GM18868 (cell line): ENCODE measurements at regions not wholly inside any gene's neighbourhood (a gene's known extent, or its start where the extent isn't known, plus 50 kb on each side); places are given as distances from the start of the nearest gene placed in this dataset.
A peak's percentile ranks its signal among the peaks of the same experiment; 100 is the strongest.
"Not testable (repeated sequence)": the region's sequence is repeated elsewhere in the genome, so short reads cannot be mapped to it uniquely, and the experiment has no call there.

Experiments used
- ATAC-seq: cut with Tn5 transposase; IDR thresholded peaks from one replicate; pipeline ENCODE4 v1.9.1; 2021; ENCODE audit warnings: mild to moderate bottlenecking, moderate library complexity; ENCODE audit not compliant: unreplicated experiment

DNA sequence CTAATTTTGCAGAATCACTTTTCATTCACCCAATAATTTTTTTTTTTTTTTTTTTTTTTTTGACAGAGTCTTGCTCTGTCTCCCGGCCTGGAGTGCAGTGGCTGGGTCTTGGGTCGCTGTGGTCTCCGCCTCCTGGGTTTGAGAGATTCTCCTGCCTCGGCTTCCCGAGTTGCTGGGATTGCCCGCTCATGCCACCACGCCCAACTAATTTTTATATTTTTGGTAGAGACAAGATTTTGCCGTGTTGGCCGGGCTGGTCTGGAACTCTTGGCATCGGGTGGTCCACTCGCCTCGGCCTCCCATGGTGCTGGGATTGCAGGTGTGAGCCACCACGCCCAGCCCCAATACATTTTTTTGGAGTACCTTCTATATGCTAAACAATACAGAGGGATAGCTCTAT, 1120.0 kb upstream of the ATXN8OS start:
- ATAC-seq: no peak

DNA sequence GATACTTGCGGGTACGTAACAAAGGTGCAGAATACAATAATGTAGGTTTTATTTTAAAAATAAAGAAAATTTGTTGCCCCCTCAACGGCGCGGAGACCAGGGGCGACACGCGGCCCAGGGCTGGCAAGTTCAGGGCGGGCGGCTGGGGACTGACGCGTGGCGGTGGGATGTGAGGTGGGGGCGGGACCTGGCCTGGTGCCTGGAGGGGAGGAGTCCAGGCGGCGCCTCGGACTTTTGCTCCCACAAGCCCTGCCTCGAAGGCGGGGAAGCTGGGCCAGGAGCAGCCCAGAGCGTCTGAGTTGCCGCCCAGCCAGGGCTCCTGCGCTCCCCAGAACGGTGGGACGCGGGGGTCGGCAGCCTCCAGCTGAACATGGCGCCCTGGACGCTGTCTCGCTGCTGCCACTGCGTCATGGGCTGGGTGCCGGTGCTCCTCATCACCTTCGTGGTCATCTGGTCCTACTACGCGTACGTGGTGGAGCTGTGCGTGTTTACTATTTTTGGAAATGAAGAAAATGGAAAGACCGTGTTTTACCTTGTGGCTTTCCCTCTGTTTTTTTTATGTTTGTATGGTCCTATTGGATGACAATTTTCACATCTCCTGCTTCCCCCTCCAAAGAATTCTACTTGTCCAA, 1122.8 kb upstream of the ATXN8OS start:
- ATAC-seq: no peak

DNA sequence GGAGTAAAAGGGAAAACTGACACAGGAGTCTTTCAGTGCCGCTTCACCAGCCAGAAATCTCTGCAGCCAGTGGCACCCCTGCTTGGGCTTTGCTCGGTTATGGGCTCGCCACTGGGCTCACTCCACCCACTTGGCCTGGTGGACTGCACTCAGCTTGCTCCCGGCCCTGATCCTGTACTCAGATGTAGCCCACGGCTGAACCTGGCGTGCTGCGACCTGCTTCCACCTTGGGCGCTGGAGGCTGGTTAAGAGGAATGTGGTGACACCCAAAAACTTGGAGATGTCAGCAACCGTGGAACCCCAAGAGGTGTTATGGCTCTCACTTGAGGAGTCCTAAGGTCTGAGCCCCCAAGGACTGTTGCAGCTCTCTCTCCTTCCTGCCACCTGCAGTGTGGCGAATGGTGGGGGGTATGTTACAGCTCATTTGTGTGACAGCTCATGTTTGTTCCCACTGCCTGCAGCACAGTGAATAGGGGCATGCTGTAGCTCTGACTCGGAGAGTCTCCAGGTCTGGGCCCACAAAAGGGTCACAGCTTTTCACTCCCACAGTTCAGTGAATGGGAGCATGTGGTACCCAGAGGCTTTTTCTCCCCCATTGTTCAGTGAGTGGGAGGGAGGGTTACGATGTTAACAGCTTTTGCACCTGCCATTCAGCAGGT, 1124.5 kb upstream of the ATXN8OS start:
- ATAC-seq: no peak

DNA sequence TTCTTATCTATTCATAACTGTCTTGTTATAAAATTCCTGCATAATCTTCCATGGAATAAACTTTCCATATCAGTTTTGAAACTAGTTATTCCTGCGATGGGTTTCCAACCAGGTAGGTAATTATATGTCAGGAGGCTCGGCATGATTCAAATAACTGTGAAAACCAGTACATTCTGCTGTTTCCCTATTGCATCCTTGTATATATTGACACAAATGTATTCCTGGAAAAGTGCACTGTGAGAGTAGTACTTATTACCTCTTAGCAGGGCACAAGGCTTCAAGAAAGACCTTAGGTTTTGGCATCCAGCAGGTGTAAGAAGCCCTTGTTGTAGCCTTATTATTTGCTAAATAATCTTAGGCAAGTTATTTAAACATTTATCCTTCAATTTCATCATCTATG, 1131.3 kb upstream of the ATXN8OS start:
- ATAC-seq: no peak

DNA sequence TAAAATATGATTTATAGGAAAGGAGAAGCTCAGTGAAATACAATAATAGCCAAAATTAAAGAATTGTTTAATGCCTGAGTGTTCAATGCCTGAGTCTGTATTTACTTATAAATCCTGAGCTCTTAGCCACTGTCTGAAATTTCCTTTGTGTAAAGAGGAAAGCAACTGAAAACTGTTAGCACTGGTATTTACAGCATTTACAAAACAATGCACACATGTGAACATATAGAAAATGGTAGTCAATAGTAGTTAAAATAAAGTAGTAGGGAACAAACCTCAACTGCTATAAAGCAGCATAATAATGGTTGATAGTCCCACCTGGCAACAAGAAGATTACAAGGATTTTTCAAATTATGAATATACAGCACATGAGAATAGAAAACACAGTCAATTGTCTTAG, 1137.1 kb upstream of the ATXN8OS start:
- no peak for ATAC-seq

DNA sequence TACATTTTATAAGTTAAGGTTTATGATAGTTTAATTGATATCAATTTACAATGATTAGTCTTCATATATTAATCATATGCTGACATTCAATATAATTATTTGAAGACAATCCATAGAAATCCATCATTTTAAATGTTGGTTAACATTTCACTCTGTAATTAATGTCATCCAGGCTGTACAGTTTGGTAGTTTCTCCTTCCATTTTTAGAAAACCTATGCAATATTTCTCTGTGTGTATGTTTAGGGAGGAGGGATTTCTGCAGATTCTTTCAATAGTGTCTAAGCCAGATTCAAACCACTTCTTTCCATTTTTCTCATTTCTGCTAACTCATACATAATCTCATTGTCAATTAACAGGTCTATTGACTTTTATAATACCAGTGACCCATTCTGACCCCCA, 1159.0 kb upstream of the ATXN8OS start:
- no peak for ATAC-seq

DNA sequence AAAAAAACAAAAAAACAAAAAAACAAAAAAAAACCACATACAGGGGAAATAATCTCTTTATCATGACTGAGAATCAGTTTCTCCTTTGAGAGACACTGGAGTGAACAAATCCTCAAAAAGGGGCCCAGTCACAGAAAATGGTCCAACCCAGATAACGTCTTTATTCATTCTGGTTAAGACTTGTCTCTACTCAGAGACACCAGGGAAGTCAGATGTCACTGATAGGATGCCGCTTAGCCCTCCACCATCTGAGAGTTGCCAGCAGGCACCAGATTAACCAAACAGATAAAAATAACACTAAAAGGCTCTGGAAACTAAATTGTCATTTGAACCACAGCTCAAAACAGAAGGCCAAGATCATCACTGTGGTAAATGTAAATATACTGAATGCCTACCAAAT, 1163.4 kb upstream of the ATXN8OS start:
- ATAC-seq: no peak

DNA sequence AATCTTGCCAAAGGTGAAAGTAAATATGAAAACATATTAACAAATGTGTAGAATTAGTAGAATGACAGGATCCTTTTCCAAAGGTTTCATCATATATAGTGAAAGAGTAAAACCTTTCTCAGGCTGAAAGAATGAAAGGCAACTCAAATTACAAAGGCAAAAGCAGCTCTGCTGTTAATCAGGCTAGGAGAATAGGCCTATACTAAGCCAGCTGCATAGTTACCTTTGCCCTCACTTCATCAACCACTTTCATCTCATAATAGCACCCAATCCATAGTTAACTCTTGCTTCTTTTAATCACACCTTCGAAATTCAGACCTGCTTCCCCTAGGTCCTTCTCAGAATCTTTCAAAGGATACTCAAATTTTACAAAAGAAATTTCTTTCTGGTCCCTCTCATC, 1167.6 kb upstream of the ATXN8OS start:
- no peak for ATAC-seq

DNA sequence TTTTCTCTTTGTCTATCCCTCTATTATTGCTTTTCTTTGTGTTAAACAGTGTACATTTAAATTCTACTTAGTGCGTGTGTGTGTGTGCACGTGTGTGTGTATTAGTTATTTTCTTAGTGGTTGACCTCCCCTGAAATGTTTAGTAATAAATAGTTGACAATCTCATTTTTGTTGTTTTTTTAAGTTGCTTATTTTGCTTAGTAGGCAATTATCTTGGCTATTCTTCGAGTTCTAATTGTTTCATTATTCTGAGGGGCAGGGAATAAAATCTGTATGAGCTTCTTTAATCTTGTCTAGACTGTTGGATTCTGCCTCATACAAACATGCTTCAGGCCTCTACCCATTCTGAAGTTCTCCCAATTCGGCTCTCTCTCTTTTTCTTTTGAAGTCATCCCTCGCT, 1169.0 kb upstream of the ATXN8OS start:
- ATAC-seq: no peak

DNA sequence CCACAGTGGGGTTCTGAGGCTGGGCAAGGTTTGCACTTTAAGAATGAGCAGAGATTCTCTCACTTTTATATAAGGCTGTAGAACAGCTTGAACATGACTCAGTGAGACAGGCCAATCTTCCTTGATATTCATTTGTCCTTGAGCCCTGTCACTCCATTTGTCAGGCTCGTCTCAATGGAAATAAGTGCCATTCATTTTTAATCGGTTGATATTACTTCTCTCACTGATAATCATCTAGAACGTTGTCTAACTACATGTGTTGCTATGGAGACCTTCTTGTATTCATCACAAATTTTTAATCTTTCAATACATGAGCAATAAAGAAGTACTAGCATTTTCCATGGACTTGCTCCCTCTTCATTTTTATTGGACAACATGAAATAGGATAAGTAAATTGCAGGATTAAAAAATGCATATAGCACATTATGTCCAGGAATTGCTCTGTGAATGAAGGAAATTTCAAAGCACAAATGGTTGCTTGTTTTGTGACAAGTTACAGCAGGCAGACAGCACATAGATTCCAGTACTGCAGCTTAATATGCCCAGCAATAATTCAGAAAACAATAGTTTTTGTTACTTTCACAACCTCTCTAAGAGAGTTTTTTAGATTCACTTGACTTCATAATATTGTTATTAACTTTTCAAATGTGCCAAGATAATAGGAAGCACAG, 1178.4 kb upstream of the ATXN8OS start:
- ATAC-seq: no peak

DNA sequence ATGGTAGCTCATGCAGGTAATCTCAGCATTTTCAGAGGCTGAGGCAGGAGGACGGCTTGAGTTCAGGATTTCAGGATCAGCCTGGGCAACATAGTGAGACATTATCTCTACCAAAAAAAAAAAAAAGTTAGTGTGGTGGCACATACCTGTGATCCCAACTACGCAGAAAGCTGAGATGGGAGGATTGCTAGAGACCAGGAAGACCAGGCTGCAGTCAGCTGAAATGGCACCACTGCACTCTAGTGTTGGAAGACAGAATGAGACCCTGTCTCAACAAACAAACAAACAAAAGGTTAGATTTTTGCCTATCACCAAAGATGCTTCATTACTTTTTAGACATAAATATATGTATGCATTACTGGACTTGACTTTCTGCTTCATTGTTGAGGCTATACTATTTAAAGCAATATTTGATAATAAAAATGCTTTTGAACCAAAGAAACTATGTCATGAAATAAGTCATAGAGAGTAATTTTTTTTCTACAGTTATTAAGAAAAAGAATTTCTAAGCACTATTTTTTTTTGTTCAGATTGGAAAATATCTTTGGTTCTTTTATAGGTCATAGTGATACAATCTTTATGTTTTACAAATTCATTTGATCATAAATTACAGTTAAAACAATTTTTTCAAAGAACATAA, 1180.1 kb upstream of the ATXN8OS start:
- peak; percentile 80 for ATAC-seq

DNA sequence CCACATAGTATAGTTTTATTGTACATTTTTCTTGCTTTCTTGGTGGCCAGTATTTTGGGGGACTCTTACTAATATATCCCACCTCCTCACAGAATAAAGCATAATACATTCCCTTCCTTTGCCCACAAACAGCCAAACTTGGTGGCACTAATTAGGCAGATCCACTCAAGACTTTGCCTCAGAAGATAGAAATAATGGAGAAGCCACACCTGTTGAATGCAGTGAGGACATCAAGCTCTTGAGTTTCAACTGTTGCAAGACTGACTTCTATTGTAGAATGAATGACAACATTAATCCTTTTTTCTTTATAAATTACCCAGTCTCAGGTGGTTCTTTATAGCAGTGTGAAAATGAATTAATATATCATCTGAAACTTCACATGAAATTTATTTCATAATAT, 1183.6 kb upstream of the ATXN8OS start:
- ATAC-seq: no peak

DNA sequence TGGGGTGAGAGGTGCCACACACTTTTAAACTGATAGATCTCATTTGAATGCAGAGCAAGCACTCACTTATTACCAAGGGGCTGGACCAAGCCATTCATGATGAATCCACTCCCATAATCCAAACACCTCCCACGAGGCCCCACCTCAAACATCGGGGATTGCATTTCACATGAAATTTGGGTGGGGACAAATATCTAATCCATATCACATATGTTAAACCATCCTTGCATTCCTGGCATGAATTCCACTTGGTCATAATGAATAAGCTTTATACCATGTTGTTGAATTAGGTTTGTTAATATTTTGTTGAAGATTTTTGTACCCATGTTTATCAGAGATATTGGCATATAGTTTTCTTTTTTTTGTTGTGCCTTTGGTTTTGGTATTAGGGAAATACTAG, 1198.7 kb upstream of the ATXN8OS start:
- no peak for ATAC-seq

DNA sequence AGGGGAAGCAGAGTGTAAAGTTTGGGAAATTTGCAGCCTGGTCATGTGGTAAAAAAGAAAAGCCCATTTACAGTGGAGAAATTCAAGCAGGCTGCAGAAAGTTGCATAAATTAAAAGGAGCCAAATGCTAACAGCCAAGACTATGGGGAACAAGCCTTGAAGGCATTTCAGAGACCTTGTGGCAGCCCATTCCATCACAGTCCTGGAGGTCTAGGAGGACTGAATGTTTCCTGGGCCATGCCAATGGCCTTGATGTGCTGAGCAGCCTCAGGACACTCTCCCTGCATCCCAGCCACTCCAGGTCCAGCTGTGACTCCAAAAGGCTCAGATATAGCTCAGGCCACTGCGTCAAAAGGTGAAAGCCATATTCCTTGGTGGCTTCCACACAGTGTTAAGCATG, 1202.4 kb upstream of the ATXN8OS start:
- ATAC-seq: no peak

DNA sequence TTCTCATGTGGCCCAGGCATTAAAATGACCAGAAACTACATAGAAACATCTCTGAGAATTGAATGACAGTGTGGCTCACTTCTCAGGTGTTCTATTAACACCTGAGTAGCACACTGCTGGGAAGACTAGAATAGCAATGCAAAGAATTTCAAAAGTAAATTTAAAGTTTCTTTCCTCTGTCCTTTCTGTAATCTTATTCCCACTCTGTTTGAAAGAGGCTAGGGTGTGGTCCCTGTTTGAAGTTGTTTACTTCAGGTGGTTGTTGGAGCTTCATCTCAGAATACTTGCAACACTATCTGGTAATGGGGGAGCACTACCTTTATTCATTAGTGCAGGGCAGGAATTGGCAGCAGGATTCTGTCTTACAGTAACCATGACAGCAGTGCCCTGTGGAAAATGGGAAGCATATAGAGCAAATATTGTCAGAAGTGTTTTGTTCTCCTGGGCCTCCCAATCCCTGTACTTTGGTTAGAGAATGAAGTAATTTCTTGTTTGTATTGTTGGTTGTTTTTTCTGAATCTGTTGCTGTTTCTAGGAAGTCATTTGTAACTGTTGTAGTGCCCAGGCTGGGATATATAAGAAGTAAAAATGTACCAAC, 1210.2 kb upstream of the ATXN8OS start:
- ATAC-seq: no peak

DNA sequence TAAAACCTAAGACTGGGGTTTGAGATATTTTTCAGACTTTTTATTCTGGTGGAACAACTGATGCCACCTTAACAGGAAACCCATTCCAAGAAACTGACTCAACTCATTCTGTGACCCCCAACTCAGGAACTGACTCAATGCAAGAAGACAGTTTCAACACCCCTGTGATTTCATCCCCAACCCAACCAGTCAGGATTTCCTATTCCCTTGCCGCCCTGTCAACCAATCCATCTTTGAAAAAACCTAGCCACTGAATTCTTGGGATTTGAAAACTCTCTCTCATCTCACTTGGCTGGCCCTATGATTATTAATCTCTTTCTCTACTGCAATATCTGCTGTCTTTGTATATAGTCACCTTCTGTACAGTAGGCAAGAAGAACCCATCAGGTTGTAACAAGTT, 1211.9 kb upstream of the ATXN8OS start:
- no peak for ATAC-seq

DNA sequence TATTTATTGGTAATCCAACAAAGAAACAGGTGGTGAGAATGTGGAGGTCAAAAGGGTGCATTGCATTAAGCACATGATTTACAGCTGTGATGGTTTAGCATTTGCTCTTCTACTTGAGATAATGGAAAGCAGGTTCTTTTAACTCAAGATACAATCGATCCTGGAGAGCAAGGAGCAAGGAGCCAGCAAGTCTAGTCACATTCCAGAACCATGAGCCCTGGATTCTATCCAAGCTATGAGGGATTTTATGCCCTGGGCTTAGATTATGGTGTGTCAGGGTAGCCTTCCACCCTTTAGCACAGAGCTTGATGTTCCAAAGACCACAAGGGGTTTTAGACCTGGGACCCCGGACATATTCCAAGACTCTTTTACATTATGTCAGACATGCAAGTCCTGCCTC, 1213.9 kb upstream of the ATXN8OS start:
- ATAC-seq: not testable (repeated sequence)

DNA sequence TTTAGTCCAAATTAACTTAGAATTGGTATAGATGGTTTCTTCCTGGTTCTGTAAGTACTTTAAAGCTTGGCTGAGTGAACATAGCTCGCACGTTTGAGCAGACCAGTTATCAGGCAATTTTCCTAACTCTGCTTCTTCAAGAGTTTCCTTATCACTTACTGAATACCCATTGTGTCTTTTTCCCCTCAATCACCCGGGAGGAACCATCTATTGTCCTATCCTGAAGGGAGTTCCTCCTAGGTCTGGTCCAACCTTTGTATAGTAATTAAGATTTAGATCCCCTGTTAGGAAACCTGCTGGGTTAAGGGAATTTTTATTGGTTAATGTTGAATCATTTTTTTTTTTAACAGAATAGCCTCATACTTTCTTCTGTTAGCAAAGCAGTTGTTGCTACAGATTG, 1215.0 kb upstream of the ATXN8OS start:
- not testable (repeated sequence) for ATAC-seq

DNA sequence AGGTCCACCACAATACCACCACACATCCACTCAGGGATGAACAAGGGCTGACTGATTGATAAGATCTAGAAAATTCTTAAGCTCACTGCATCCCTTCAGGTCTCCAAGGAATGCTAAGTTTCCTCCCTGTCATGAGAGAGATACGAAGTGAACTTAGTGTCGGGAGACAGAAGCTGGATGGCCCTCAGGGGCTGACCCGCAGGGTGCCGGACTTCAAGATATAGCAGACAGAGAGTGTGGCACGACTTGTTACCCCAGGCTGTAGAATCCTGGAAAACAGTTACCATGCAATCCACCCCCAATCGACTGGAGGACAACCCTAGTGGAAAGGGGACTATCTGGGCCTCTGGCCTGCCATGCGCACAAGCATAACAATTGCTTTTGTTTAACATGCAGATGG, 1217.5 kb upstream of the ATXN8OS start:
- not testable (repeated sequence) for ATAC-seq

DNA sequence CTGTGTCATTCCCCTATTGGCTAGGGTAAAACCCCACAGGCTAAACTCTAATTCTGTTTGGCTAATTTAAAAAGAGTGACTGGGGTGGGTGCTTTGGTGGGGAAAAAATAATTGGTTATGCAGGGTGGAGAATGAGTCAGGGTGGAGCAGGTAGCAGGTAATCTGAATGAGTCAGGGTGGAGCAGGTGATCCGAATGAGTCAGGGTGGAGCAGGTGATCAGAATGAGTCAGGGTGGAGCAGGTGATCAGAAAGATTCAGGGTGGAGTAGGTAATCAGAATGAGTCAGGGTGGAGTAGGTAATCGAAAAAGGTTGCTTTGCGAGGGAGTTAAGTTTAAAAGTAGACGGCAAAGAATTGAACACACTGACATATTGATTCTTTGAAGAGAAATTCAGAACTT, 1218.8 kb upstream of the ATXN8OS start:
- ATAC-seq: no peak

DNA sequence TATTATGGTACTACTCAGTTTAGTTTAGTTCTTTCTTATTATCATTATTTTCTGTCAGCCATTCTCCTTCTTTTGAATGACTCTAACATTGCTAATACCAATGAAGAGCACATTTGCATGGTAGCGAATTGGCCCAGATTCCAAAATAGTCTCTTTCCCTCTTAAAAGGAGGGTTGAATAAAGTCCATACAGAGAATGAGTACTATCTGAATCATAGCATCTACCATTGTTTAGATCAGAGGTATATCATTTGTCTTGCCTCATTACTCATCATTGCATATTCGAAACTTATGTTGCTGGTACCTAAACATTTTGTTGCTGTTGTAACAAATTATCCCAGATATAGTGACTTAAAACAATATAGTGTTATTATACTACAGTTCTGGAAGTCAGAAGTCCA, 1235.3 kb upstream of the ATXN8OS start:
- ATAC-seq: no peak

DNA sequence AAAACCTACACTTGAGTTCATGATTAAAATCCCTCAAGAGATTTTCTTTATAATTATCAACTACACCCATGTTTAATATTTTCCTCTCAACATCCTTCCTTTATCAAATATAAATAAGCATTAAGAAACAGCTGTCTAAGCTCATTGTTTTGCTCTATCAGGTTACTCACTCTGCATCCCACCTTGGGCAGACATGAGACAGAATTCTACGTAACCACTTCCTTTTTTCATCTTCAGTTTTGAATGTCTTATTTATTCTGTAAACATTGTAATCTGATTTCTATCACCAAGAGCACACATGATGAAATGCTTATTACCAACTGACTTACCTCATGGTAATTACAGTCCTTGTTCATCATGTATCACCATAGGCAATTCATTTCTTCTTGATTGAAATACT, 1256.6 kb upstream of the ATXN8OS start:
- ATAC-seq: peak; percentile 80
